Spleen (tissue), 8 donors: ENCODE measurements at regions not wholly inside any gene's neighbourhood (a gene's known extent, or its start where the extent isn't known, plus 50 kb on each side); places are given as distances from the start of the nearest gene placed in this dataset.

Source experiments
- DNase-seq: peaks from one replicate; pipeline ENCODE4 v3.0.0-alpha.2; 2020
- H3K27ac ChIP-seq, 8 donors: fragments of 200-600 bp; sonication (generic) in 7 of 8; 1 replicate in 4 of 8; 2 replicates in 4 of 8; pipeline versions ENCODE4 v1.5.0 to v1.8.0; 2016 to 2021; ENCODE audit warnings: inconsistent platforms in 4 of 8, mild to moderate bottlenecking in 4 of 8, moderate library complexity in 1 of 8
- H3K27me3 ChIP-seq, 7 donors: fragments of 200-600 bp; sonication (generic) in 6 of 7; replicated peaks in 1 of 7; 1 replicate in 4 of 7; 2 replicates in 3 of 7; pipeline versions ENCODE4 v1.5.0 to v1.8.0; 2016 to 2021; ENCODE audit warnings: inconsistent platforms in 3 of 7, mild to moderate bottlenecking in 1 of 7
- H3K36me3 ChIP-seq, 6 donors: fragments of 200-600 bp; sonication (generic) in 5 of 6; 1 replicate in 4 of 6; 2 replicates in 2 of 6; pipeline versions ENCODE4 v1.5.0 to v1.8.0; 2016 to 2021; ENCODE audit warnings: inconsistent platforms in 2 of 6
- H3K4me1 ChIP-seq, 6 donors: fragments of 200-600 bp; sonication (generic) in 5 of 6; 1 replicate in 3 of 6; 2 replicates in 3 of 6; pipeline versions ENCODE4 v1.5.0 to v1.8.0; 2016 to 2021; ENCODE audit warnings: inconsistent platforms in 3 of 6
- H3K4me3 ChIP-seq, 8 donors: fragments of 200-600 bp; sonication (generic) in 7 of 8; 1 replicate in 4 of 8; 2 replicates in 4 of 8; pipeline versions ENCODE4 v1.5.0 to v1.8.0; 2016 to 2021; ENCODE audit warnings: inconsistent platforms in 4 of 8, mild to moderate bottlenecking in 4 of 8, moderate library complexity in 2 of 8
- H3K9me3 ChIP-seq, 8 donors: fragments of 200-600 bp; sonication (generic) in 7 of 8; 1 replicate in 4 of 8; 2 replicates in 4 of 8; pipeline versions ENCODE4 v1.5.0 to v1.8.0; 2016 to 2021; ENCODE audit warnings: inconsistent platforms in 4 of 8
- CTCF ChIP-seq, 11 experiments: fragments of 200-600 bp in 7 of 11; fragments of 450-650 bp in 4 of 11; sonication (generic) in 4 of 11; IDR thresholded peaks in 8 of 11; conservative IDR thresholded peaks in 3 of 11; 1 replicate in 7 of 11; 2 replicates in 4 of 11; pipeline versions ENCODE4 v1.4.0 to v1.8.0; 2016 to 2021; ENCODE audit warnings: antibody characterized with exemption in 11 of 11, inconsistent platforms in 4 of 11, mild to moderate bottlenecking in 1 of 11
- POLR2A ChIP-seq, 3 donors: fragments of 450-650 bp; IDR thresholded peaks; one replicate each; pipeline ENCODE4 v1.5.1; 2017; ENCODE audit warnings: antibody characterized with exemption in 3 of 3, mild to moderate bottlenecking in 1 of 3
- POLR2AphosphoS5 ChIP-seq, 3 donors: sonication (generic); formaldehyde crosslinking; IDR thresholded peaks; one replicate each; pipeline ENCODE4 v1.5.1; 2017; ENCODE audit warnings: antibody characterized with exemption in 3 of 3
- intact Hi-C: fragments of 100-400 bp; cut with DNase I; formaldehyde crosslinking; loops from one replicate; pipeline ENCODE4 v1.15.0; 2023; ENCODE audit warnings: low total_unique reads
- donor health status: DM: no; HTN: no; CAD: no; lungs with moderate emphysema.
- donor health status: DM: no; HTN: no; CAD: no.
- donor health status: DM: no; HTN: no; CAD: no.
- donor health status: DM: yes; HTN: yes; CAD: no.

- no peak overlapping the region for H3K27ac ChIP-seq
- no peaks in the 10 kb centered on the region for H3K36me3 ChIP-seq
- no peak for DNase-seq
- no peak overlapping the region for H3K4me3 ChIP-seq
- no peaks in the 10 kb centered on the region for H3K27me3 ChIP-seq
- TF ChIP-seq CTCF (IDR thresholded peaks at IDR 0.05 in 8 of 11, conservative IDR thresholded peaks at IDR 0.05 in 3 of 11), result no peak
- TF ChIP-seq POLR2AphosphoS5 (IDR thresholded peaks at IDR 0.05), result no peak
- no peak for TF ChIP-seq POLR2A (IDR thresholded peaks at IDR 0.05)
- intact Hi-C loops, result no loop called here
- H3K9me3 ChIP-seq, result no peaks in the 10 kb centered on the region
- H3K4me1 ChIP-seq, result no peaks in the 10 kb centered on the region
These were observed 52.8 kb upstream of the SEMA3E start for GRCh38 chr7:83701736-83702135.
